Tongue (tissue), 1 donor: ENCODE measurements at regions not wholly inside any gene's neighbourhood (a gene's known extent, or its start where the extent isn't known, plus 50 kb on each side); places are given as distances from the start of the nearest gene placed in this dataset.
A peak's percentile ranks its signal among the peaks of the same experiment; 100 is the strongest.
"Not testable (repeated sequence)": the region's sequence is repeated elsewhere in the genome, so short reads cannot be mapped to it uniquely, and the experiment has no call there.

Experiments used
- DNase-seq: peaks from one replicate; pipeline ENCODE4 v3.0.0-alpha.2; 2015

- DNase-seq, result no peak
These were observed 98.5 kb upstream of the PNPLA4 start for GRCh38 chrX:8025705-8026104.

GRCh38 chrX:8018934-8019333 is 91.7 kb upstream of the PNPLA4 start:
- DNase-seq, result no peak

- no peak for DNase-seq
These were observed 82.9 kb upstream of the PNPLA4 start for GRCh38 chrX:8010105-8010504.

DNA sequence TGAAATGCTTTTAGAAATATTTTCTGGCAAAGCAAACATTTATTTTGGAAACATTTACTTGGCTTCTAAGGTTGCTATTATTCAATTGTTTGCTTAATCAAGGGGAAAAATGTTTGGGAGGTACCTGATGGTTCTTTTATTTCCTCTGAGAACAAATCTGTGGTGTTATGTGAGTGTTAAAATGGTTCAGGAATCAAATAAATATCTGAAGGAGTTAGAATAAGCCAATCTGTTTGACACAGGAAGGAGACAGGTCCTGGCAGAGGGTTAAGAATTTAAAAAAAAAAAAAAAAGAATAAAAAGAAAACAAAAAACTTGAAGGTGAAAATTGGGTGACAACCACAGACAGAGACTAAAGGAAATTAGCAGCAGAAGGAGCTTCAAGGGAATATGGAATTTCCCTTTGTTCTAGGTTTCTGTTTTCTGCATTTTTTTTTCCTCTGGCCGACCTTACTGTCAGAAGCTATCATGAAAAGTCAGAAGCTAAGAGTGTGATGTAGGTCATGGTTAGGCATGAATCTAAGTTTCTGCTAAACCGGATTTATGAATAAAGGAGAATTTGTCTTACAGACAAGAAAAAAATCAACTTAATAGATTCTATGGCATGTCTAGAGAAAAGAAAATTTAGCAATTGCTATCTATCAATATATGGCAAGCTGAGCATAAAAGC is 78.6 kb upstream of the PNPLA4 start:
- no peak for DNase-seq

GRCh38 chrX:8003147-8003883 is 76.1 kb upstream of the PNPLA4 start:
- no peak for DNase-seq

DNA sequence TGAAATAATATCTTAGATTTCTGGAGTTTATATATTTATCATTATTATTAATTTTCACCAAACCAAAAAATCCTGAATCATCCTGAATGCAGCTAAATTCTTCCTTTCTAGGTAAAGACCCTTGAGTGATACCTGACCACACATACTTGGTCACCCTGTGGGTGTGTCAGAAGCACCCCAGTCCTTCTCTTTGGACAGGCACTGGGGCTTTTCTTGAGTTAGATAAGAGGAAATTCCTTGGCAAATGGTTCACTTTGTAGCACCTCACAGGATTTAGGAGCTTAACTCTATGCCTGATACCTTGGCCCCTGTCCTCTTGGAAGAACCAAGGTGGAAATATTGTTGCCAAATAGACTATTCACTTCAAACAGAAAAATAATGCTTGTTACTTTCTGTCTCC is 69.6 kb upstream of the PNPLA4 start:
- DNase-seq, result no peak

DNA sequence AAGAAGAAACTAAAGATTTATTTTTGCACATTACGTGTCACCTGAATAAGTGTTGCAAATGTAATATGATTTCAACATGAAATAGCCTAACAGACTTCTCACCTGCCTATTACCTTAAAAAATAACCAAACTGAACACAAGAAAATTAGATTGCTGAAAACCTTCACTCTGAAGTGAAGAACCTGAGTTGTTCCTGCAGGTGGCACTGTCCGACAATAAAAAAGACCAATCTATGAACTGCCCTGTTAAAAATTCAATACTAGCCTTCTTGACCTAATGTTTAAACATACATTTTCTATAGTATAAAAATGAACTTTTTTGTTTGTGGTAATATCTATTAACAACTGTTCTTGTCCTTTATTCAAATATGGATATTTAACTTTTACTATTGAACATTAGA is 69.2 kb upstream of the PNPLA4 start:
- DNase-seq, result peak; percentile 61

DNA sequence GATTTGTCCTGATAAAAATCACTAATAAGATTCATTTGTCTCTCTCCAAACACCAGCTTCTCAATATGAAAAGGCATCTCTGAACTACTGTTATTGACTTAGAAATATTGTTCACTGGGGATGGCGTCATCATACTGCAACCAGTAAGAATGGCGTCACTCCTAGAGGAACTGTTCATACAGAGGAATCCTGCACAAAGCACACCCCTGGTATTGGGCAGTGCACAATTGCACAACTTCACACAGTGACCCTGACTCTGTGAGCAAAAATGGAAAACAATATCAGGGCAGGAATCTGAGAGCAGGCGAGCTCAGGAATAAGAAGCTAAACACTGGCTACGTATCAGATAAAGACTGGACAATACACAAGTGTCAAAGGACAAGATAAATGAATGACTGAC is 66.7 kb upstream of the PNPLA4 start:
- no peak for DNase-seq

DNA sequence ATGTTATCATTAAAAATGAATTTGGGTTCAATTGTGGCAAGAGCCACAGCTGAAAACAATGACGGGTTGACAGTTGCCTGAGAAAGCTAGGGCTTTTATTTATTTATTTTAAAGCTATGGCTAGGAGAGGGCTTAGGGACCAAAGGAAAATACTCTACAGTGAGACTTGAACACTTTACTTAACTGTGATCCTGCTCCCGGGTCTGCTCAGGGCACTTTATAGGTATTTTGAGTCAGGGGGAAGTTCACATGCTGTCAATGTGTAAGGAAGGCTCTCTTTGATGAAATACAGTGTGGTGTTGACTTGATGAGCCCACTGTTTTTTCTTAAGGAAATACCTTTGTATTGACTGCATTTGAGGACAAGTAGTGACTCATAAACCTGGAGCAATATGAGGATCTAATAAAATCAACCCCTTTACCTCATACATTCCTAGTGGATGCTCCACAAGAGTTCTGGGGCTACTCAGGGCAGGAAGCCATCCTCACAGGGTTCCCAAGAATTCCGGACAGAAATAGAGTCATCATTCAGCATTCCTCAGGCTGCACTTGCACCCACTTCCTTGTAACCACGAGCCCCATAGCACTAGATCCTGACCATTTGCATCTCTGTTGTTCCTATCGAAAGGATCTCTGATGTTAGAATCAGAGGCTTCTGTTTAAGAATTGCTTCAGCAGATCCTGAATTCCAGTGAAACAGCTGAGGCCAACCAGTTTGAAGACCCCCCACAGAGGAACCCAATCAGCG is 61.0 kb upstream of the PNPLA4 start:
- not testable (repeated sequence) for DNase-seq

GRCh38 chrX:7987160-7988012 is 60.2 kb upstream of the PNPLA4 start:
- no peak for DNase-seq

- DNase-seq, result not testable (repeated sequence)
These were observed 59.5 kb upstream of the PNPLA4 start for GRCh38 chrX:7986738-7987137.

- no peak for DNase-seq
These were observed 58.4 kb upstream of the PNPLA4 start for GRCh38 chrX:7985568-7985967.

DNA sequence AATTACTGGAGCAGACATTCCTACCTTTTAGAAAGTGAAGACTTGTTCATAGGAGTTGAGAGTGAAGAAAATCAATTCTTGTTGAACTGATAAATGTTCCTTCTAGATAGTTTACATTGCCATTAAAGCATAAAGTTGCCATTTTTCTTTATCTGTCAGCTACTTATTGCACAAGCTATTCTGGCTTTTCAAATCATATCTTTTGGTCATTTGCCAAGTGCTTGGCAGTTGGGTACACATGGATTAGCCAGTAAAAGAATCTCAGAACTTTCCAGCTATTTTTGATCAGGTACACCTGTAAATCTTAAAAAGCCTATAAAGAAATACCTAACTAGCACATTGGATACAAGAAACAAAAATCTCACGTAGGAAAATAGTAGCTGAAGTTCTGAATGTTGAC is 56.4 kb upstream of the PNPLA4 start:
- DNase-seq, result no peak
